ENCODE measurements at regions not wholly inside any gene's neighbourhood (a gene's known extent, or its start where the extent isn't known, plus 50 kb on each side); places are given as distances from the start of the nearest gene placed in this dataset.
A peak's percentile ranks its signal among the peaks of the same experiment; 100 is the strongest.

DNA sequence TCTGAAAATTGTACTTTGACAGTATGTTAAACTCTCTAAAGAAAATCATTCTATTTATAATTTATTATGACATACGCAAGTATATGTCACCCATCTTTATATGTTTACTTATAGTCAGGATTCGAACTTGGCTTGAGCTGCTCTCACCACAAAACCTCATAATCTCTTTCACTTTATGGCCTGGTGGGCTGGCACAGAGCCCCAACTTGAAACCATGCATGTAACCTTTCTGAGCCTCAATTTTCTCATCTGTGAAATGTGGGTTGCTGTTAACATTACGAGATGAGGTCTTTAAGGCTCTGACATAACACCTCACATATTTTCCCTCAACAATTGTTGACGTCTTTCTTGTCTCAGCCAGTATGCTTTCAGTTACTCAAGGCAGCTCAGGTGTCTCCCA lies 69.4 kb upstream of the PFN2 start:
- DNase-seq (ENCODE audit: low spot score in 2 of 2) = no peak
- H3K27me3 ChIP-seq = no peaks in the 10 kb centered on the region
- H3K9me3 ChIP-seq = peaks cover 3 to 23% of the 10 kb centered on the region in 2 donors
- no peak overlapping the region for H3K27ac ChIP-seq
- no peaks in the 10 kb centered on the region for H3K4me1 ChIP-seq
- no peaks in the 10 kb centered on the region for H3K36me3 ChIP-seq
- TF ChIP-seq, protein P1, sequence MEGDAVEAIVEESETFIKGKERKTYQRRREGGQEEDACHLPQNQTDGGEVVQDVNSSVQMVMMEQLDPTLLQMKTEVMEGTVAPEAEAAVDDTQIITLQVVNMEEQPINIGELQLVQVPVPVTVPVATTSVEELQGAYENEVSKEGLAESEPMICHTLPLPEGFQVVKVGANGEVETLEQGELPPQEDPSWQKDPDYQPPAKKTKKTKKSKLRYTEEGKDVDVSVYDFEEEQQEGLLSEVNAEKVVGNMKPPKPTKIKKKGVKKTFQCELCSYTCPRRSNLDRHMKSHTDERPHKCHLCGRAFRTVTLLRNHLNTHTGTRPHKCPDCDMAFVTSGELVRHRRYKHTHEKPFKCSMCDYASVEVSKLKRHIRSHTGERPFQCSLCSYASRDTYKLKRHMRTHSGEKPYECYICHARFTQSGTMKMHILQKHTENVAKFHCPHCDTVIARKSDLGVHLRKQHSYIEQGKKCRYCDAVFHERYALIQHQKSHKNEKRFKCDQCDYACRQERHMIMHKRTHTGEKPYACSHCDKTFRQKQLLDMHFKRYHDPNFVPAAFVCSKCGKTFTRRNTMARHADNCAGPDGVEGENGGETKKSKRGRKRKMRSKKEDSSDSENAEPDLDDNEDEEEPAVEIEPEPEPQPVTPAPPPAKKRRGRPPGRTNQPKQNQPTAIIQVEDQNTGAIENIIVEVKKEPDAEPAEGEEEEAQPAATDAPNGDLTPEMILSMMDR (IDR thresholded peaks at IDR 0.05) = no peak
- intact Hi-C loops (cut with DNase I) = no loop called here
- H3K4me3 ChIP-seq = no peak overlapping the region

DNA sequence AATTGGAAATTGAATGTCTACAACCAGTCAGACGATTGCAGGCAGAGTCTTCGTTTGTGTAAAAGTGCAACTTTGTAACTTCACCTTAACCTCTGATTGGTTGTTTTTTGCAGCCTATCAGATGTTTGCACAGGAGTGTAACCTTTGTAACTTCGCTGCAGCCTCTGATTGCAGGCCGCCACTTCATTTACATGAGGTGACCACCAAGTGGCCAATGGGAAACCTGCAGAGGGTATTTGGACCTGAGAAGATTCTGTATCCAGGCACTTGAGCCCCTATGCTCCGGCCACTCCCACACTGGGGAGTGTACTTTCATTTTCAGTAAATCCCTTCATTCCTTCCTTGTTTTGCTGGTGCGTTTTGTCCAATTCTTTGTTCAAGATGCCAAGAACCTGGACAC lies 68.1 kb upstream of the PFN2 start:
- Histone ChIP-seq H3K4me1 (no peaks in the 10 kb centered on the region), H3K9me3 (peaks cover 3 to 19% of the 10 kb centered on the region in 2 donors), H3K27me3 (no peaks in the 10 kb centered on the region), H3K36me3 (no peaks in the 10 kb centered on the region), H3K27ac (peak overlapping the region in 1 of 2 donors; percentile 15), H3K4me3 (peak overlapping the region; percentile 26 to 59)
- intact Hi-C loops (cut with DNase I) = no loop called here
- TF ChIP-seq, protein P1 (IDR thresholded peaks at IDR 0.05) = no peak
- DNase-seq (ENCODE audit: low spot score in 2 of 2) = no peak

DNA sequence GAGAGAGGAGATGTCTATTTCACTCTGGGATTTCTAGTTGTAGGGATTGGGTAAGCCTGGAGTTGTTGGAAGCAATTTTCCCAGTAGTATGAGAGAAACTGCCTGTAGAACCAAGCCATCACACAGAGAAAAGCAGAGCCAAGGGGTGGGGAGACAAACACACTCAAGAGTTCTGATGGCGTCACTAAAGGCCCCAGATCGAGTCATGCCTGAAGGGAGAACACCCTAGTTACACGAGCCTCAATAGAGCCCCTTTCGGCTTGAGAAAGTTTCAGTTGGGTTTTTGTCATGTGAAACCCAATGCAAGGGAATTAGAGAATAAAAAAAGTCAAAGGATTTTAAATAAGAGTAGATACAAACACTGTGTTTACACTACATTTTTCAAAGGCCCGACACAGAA lies 66.1 kb upstream of the PFN2 start:
- Histone ChIP-seq H3K27me3 (no peaks in the 10 kb centered on the region), H3K4me1 (no peaks in the 10 kb centered on the region), H3K36me3 (no peaks in the 10 kb centered on the region), H3K9me3 (peaks cover under 1 to 5% of the 10 kb centered on the region in 2 donors), H3K4me3 (no peak overlapping the region), H3K27ac (no peak overlapping the region)
- TF ChIP-seq, protein P1 (IDR thresholded peaks at IDR 0.05) = no peak
- intact Hi-C loops (cut with DNase I) = no loop called here
- no peak for DNase-seq (ENCODE audit: low spot score in 2 of 2)

DNA sequence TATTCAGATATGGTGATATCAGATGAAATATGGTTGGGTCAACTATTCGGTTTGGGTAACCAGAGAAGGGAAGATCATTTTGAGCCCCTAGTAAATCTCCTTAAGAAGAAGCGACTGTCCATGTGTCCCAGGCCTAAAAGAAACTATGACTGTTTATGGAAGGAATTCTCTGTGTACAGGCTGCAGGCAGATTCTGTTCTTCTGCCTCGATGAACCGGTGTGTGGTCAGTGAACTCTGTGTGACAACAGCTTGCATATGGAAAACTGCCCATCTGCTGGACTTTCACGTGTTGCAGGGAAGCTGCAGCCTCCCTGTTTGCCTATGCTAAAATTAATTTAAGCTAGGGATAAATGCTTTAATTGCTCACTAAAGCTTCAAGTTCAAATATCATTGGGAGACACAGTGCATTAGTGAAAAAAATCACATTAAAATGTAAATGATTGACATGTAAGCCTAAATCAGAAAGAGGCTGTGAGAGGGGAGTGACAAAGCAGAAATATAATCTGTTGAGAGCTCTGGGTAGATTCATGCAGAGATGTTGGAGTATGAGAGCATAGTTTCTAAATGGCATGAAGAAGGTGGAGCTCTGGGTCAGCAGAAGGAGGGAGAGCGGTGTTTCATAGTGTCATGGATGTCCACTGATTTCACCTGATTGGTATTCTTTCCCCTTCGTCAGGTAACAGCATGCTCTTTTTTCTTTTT lies 65.4 kb upstream of the PFN2 start:
- Histone ChIP-seq H3K27me3 (no peaks in the 10 kb centered on the region), H3K9me3 (no peaks in the 10 kb centered on the region), H3K36me3 (no peaks in the 10 kb centered on the region), H3K27ac (no peak overlapping the region), H3K4me1 (no peaks in the 10 kb centered on the region), H3K4me3 (no peak overlapping the region)
- DNase-seq (ENCODE audit: low spot score in 2 of 2) = no peak
- intact Hi-C loops (cut with DNase I) = no loop called here
- TF ChIP-seq, protein P1 (IDR thresholded peaks at IDR 0.05) = no peak

DNA sequence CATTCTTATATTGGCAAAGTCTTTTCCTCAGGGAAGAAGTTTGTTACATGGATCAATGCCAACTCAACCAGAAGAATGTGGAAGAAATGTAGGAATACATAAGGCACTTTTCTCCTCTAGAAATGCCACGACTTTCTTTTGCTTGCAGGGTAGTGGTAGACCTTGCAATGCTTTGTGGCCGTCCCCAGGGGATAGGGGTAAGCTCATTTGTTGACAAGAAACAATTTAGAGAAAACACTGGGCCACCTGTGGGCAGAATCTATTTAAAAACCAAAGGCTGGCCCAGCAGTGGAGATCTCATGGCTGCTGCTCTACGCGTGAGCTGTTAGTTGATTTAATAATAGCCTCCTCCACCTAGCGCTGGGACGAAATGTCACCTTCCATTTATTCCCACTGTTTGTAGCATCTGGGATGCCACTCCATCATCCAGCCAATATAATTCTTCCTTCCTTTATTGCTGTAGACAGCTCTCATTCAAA lies 64.6 kb upstream of the PFN2 start:
- intact Hi-C loops (cut with DNase I) = no loop called here
- H3K27ac ChIP-seq = no peak overlapping the region
- no peak overlapping the region for H3K4me3 ChIP-seq
- H3K27me3 ChIP-seq = no peaks in the 10 kb centered on the region
- TF ChIP-seq, protein P1 (IDR thresholded peaks at IDR 0.05) = no peak
- H3K9me3 ChIP-seq = no peaks in the 10 kb centered on the region
- H3K36me3 ChIP-seq = no peaks in the 10 kb centered on the region
- DNase-seq (ENCODE audit: low spot score in 2 of 2) = no peak
- H3K4me1 ChIP-seq = no peaks in the 10 kb centered on the region

All from ascending aorta (tissue), 2 donors.